H1 (cell line): ENCODE measurements at regions not wholly inside any gene's neighbourhood (a gene's known extent, or its start where the extent isn't known, plus 50 kb on each side); places are given as distances from the start of the nearest gene placed in this dataset.

Experiments used
- CTCF ChIA-PET: fragments of 300-600 bp; sonication (Branson Sonifier 250); formaldehyde crosslinking; loops from one replicate; lab custom pipeline; 2021; ENCODE audit not compliant: partially characterized antibody; lab: Charles Lee
- POLR2A ChIA-PET: fragments of 300-600 bp; sonication (Branson Sonifier 250); formaldehyde crosslinking; loops from one replicate; lab custom pipeline; 2021; ENCODE audit warnings: inconsistent platforms; ENCODE audit not compliant: partially characterized antibody; lab: Charles Lee
- DNase-seq, 2 experiments: peaks; one replicate each; pipeline versions ENCODE4 v3.0.0 to v3.0.0-alpha.2; 2010 to 2022; ENCODE audit warnings: low spot score in 2 of 2, low read depth in 1 of 2, mixed read lengths in 1 of 2
- FAIRE-seq: peaks from 2 replicates; lab custom pipeline; 2011; peaks lifted over from hg19 to GRCh38; lab: Jason Lieb, UNC
- H2AFZ ChIP-seq: 2 replicates; pipeline ENCODE4 v1.8.1; 2012; ENCODE audit warnings: low read length, inconsistent platforms
- H2AK5ac ChIP-seq: 2 replicates; pipeline ENCODE4 v1.6.1; 2013; ENCODE audit warnings: low read depth, low read length
- H2BK120ac ChIP-seq: replicated peaks from 2 replicates; pipeline ENCODE3; 2013; ENCODE audit warnings: low read depth, low read length, inconsistent platforms
- H2BK12ac ChIP-seq: 2 replicates; pipeline ENCODE4 v1.6.1; 2013; ENCODE audit warnings: low read depth, low read length
- H2BK15ac ChIP-seq: 2 replicates; pipeline ENCODE4 v1.6.1; 2013; ENCODE audit warnings: low read length
- H2BK20ac ChIP-seq: 2 replicates; pipeline ENCODE4 v1.6.1; 2013; ENCODE audit warnings: low read length
- H2BK5ac ChIP-seq: 2 replicates; pipeline ENCODE4 v1.6.1; 2013; ENCODE audit warnings: low read depth, low read length
- H3K14ac ChIP-seq: 2 replicates; pipeline ENCODE4 v1.6.1; 2013; ENCODE audit warnings: inconsistent platforms; ENCODE audit not compliant: insufficient read length
- H3K18ac ChIP-seq: 2 replicates; pipeline ENCODE4 v1.6.1; 2013; ENCODE audit warnings: low read length; ENCODE audit errors: extremely low read depth
- H3K23ac ChIP-seq: 2 replicates; pipeline ENCODE4 v1.6.1; 2013; ENCODE audit warnings: inconsistent platforms; ENCODE audit not compliant: insufficient read length
- H3K23me2 ChIP-seq: 2 replicates; pipeline ENCODE4 v1.6.1; 2013; ENCODE audit warnings: low read depth, low read length
- H3K27ac ChIP-seq: 2 replicates; pipeline ENCODE4 v1.6.1; 2011; ENCODE audit warnings: low read depth, low read length, inconsistent platforms
- H3K27me3 ChIP-seq, 4 experiments: replicated peaks in 1 of 4; 1 replicate in 1 of 4; 2 replicates in 3 of 4; pipeline versions ENCODE4 v1.6.1 to v1.8.1; 2011 to 2013; ENCODE audit warnings: low read length in 3 of 4, mild to moderate bottlenecking in 3 of 4, inconsistent platforms in 2 of 4, mixed read lengths in 2 of 4, moderate library complexity in 1 of 4; ENCODE audit not compliant: control insufficient read depth in 3 of 4, insufficient read depth in 3 of 4; ENCODE audit errors: extremely low read depth in 1 of 4
- H3K36me3 ChIP-seq, 4 experiments: 2 replicates each; pipeline versions ENCODE4 v1.6.1 to v1.8.1; 2011 to 2013; ENCODE audit warnings: mild to moderate bottlenecking in 4 of 4, low read length in 3 of 4, moderate library complexity in 2 of 4, control low read depth in 1 of 4, inconsistent platforms in 1 of 4; ENCODE audit not compliant: insufficient read depth in 4 of 4, control insufficient read depth in 2 of 4
- H3K4ac ChIP-seq: replicated peaks from 2 replicates; pipeline ENCODE3; 2013; ENCODE audit warnings: low read length, low read depth, mixed read lengths, inconsistent platforms; ENCODE audit not compliant: insufficient read length
- H3K4me1 ChIP-seq, 4 experiments: replicated peaks in 1 of 4; 1 replicate in 1 of 4; 2 replicates in 3 of 4; pipeline versions ENCODE4 v1.6.1 to v1.8.1; 2011 to 2013; ENCODE audit warnings: low read length in 3 of 4, inconsistent platforms in 2 of 4, mixed read lengths in 1 of 4; ENCODE audit not compliant: insufficient read depth in 4 of 4, control insufficient read depth in 3 of 4
- H3K4me2 ChIP-seq, 2 experiments: 2 replicates each; pipeline versions ENCODE4 v1.6.1 to v1.8.1; 2011 to 2013; ENCODE audit warnings: low read depth in 2 of 2, low read length in 2 of 2, control low read depth in 1 of 2, inconsistent platforms in 1 of 2, mild to moderate bottlenecking in 1 of 2; ENCODE audit not compliant: insufficient read depth in 1 of 2
- H3K4me3 ChIP-seq, 4 experiments: fragments of 200-600, 300-600 bp in 1 of 4; sonication (generic), shearing (Covaris generic), sonication (Bioruptor Twin) in 1 of 4; 2 replicates each; pipeline versions ENCODE4 v1.5.1 to v1.8.1; 2011 to 2016; ENCODE audit warnings: low read length in 4 of 4, low read depth in 3 of 4, control low read depth in 2 of 4, inconsistent platforms in 2 of 4, mild to moderate bottlenecking in 2 of 4, mixed read lengths in 1 of 4, moderate library complexity in 1 of 4; ENCODE audit not compliant: insufficient read depth in 2 of 4; ENCODE audit errors: extremely low read depth in 1 of 4
- H3K56ac ChIP-seq: replicated peaks from 2 replicates; pipeline ENCODE3; 2013; ENCODE audit warnings: low read depth, mild to moderate bottlenecking, mixed read lengths, low read length, inconsistent platforms; ENCODE audit not compliant: insufficient read length
- H3K79me1 ChIP-seq: 2 replicates; pipeline ENCODE4 v1.6.1; 2013; ENCODE audit warnings: low read depth, low read length, control low read depth
- H3K79me2 ChIP-seq, 2 experiments: 2 replicates each; pipeline versions ENCODE4 v1.6.1 to v1.8.1; 2012 to 2013; ENCODE audit warnings: low read length in 2 of 2, mild to moderate bottlenecking in 2 of 2, inconsistent platforms in 1 of 2; ENCODE audit not compliant: insufficient read depth in 2 of 2, control insufficient read depth in 1 of 2
- H3K9ac ChIP-seq, 4 experiments: replicated peaks in 1 of 4; 1 replicate in 1 of 4; 2 replicates in 3 of 4; pipeline versions ENCODE4 v1.6.1 to v1.8.1; 2011 to 2013; ENCODE audit warnings: low read depth in 3 of 4, low read length in 3 of 4, control low read depth in 2 of 4, mild to moderate bottlenecking in 2 of 4, moderate library complexity in 2 of 4, inconsistent platforms in 1 of 4; ENCODE audit errors: extremely low read depth in 1 of 4
- H3K9me3 ChIP-seq, 2 experiments: 2 replicates each; pipeline versions ENCODE4 v1.6.1 to v1.8.1; 2012 to 2013; ENCODE audit warnings: mild to moderate bottlenecking in 2 of 2, moderate library complexity in 2 of 2, control low read depth in 1 of 2, inconsistent platforms in 1 of 2, low read depth in 1 of 2, low read length in 1 of 2, mixed read lengths in 1 of 2; ENCODE audit not compliant: insufficient read depth in 2 of 2
- H4K20me1 ChIP-seq, 2 experiments: replicated peaks in 1 of 2; 2 replicates each; pipeline versions ENCODE3 to v1.8.1; 2011 to 2013; ENCODE audit warnings: inconsistent platforms in 2 of 2, low read length in 2 of 2, mild to moderate bottlenecking in 1 of 2; ENCODE audit not compliant: insufficient read depth in 2 of 2, control insufficient read depth in 1 of 2
- H4K5ac ChIP-seq: 2 replicates; pipeline ENCODE4 v1.6.1; 2013; ENCODE audit warnings: low read length, low read depth, mixed read lengths, inconsistent platforms; ENCODE audit not compliant: insufficient read length
- H4K8ac ChIP-seq: 2 replicates; pipeline ENCODE4 v1.8.0; 2013; ENCODE audit warnings: mild to moderate bottlenecking, moderate library complexity, low read length, inconsistent platforms; ENCODE audit not compliant: insufficient read depth; ENCODE audit errors: extremely low read depth
- H4K91ac ChIP-seq: replicated peaks from 2 replicates; pipeline ENCODE3; 2013; ENCODE audit warnings: low read length, mixed read lengths, inconsistent platforms; ENCODE audit not compliant: insufficient read length
- EP300 ChIP-seq, 2 experiments: IDR thresholded peaks; 1 replicate in 1 of 2; 2 replicates in 1 of 2; pipeline ENCODE4 v1.6.1; 2011 to 2012; ENCODE audit warnings: low read depth in 2 of 2, low read length in 2 of 2, mild to moderate bottlenecking in 2 of 2, borderline replicate concordance in 1 of 2, inconsistent platforms in 1 of 2, moderate library complexity in 1 of 2
- HDAC2 ChIP-seq, 2 experiments: fragments of 300-600 bp in 1 of 2; sonication (generic) in 1 of 2; IDR thresholded peaks; 2 replicates each; pipeline ENCODE4 v1.6.1; 2011 to 2012; ENCODE audit warnings: low read depth in 2 of 2, low read length in 2 of 2, mild to moderate bottlenecking in 2 of 2, moderate library complexity in 2 of 2, borderline replicate concordance in 1 of 2, inconsistent platforms in 1 of 2
- JUN ChIP-seq: IDR thresholded peaks from 2 replicates; pipeline ENCODE4 v1.6.1; 2011; ENCODE audit warnings: low read depth, mild to moderate bottlenecking, improper control_type of control experiment, low read length
- SAP30 ChIP-seq: fragments of 300-600 bp; sonication (generic); IDR thresholded peaks from 2 replicates; pipeline ENCODE4 v1.7.1; 2012; ENCODE audit warnings: low read length, moderate library complexity, mild to moderate bottlenecking, inconsistent platforms; ENCODE audit not compliant: insufficient read depth, insufficient replicate concordance
- SIX5 ChIP-seq: IDR thresholded peaks from 2 replicates; pipeline ENCODE4 v1.6.1; 2011; ENCODE audit warnings: mild to moderate bottlenecking, low read depth, low read length
- SRF ChIP-seq: IDR thresholded peaks from 2 replicates; pipeline ENCODE4 v1.6.1; 2011; ENCODE audit warnings: mild to moderate bottlenecking, low read depth, low read length, moderate library complexity
- SUZ12 ChIP-seq: fragments of 200-600 bp; sonication (generic); IDR thresholded peaks from 2 replicates; pipeline ENCODE4 v1.6.1; 2012; ENCODE audit warnings: mild to moderate bottlenecking, inconsistent platforms, low read length, moderate library complexity, mixed read lengths
- TAF7 ChIP-seq: optimal IDR thresholded peaks from 2 replicates; pipeline ENCODE3; 2011; ENCODE audit warnings: low read depth, mild to moderate bottlenecking, inconsistent platforms, low read length, moderate library complexity, borderline replicate concordance
- WGBS, 2 experiments: shearing (Covaris generic) in 1 of 2; methylation state at CpG; one replicate each; pipeline versions ENCODE4 v1.1.6 to v1.1.7; 2013 to 2015; ENCODE audit warnings: low lambda C conversion rate in 2 of 2, mixed read lengths in 2 of 2, inconsistent platforms in 1 of 2, low coverage in 1 of 2, missing lambda C conversion rate in 1 of 2; ENCODE audit not compliant: insufficient replicate concordance in 2 of 2, insufficient coverage in 1 of 2, insufficient read length in 1 of 2; ENCODE audit errors: extremely low coverage in 1 of 2, missing lambda C conversion rate in 1 of 2; 5-methylcytosine and 5-hydroxymethylcytosine counted together
- TF ChIP-seq, protein P1 (sequence below): IDR thresholded peaks from 2 replicates; pipeline ENCODE4 v1.6.1; 2012; ENCODE audit warnings: inconsistent platforms

GRCh38 chr14:101461891-101462290 is 99.4 kb upstream of the DIO3 start:
- H3K4me2 ChIP-seq, result no peak overlapping the region
- H3K18ac ChIP-seq, result no peak overlapping the region
- peaks cover 2 to 5% of the 10 kb centered on the region in 2 experiments for H4K20me1 ChIP-seq
- H2AK5ac ChIP-seq, result no peak overlapping the region
- H2BK5ac ChIP-seq, result no peak overlapping the region
- H3K36me3 ChIP-seq, result peaks cover 0 to 14% (median 0%) of the 10 kb centered on the region in 4 experiments; a peak in 1 of 8 replicates
- no peak overlapping the region for H4K5ac ChIP-seq
- no peaks in the 10 kb centered on the region for H3K9me3 ChIP-seq
- H3K23me2 ChIP-seq, result peaks cover 9% of the 10 kb centered on the region; the same call in 1 of the 2 replicates
- no peak overlapping the region for H3K56ac ChIP-seq
- H3K23ac ChIP-seq, result no peak overlapping the region
- FAIRE-seq (no peak), DNase-seq (no peak)
- no peak overlapping the region for H3K4ac ChIP-seq
- no peak overlapping the region for H3K14ac ChIP-seq
- H3K27ac ChIP-seq, result no peak overlapping the region
- H2BK120ac ChIP-seq, result no peak overlapping the region
- no peak overlapping the region for H4K91ac ChIP-seq
- no peak overlapping the region for H3K4me3 ChIP-seq
- H2AFZ ChIP-seq, result no peak overlapping the region
- H2BK12ac ChIP-seq, result no peak overlapping the region
- no peaks in the 10 kb centered on the region for H3K79me2 ChIP-seq
- no peak overlapping the region for H4K8ac ChIP-seq
- H3K4me1 ChIP-seq, result peaks cover 0 to 1% (median 0%) of the 10 kb centered on the region in 4 experiments; a peak in 1 of 7 replicates
- H2BK15ac ChIP-seq, result no peak overlapping the region
- H3K27me3 ChIP-seq, result peaks cover 33 to 52% (median 44%) of the 10 kb centered on the region in 4 experiments
- CTCF ChIA-PET, result interaction anchor here (2.2 kb wide), 1 partner anchor 166 kb away, joined by 8 read pairs; no protein-coding TSS in a partner anchor
- no peak overlapping the region for H3K9ac ChIP-seq
- POLR2A ChIA-PET, result no interaction called here
- H2BK20ac ChIP-seq, result no peak overlapping the region
- TF ChIP-seq HDAC2 (IDR thresholded peaks at IDR 0.05; ENCODE audit: borderline replicate concordance in 1 of 2, low read depth in 2 of 2, low read length in 2 of 2), result no peak
- no peak for TF ChIP-seq SAP30
- no peak for TF ChIP-seq EP300 (IDR thresholded peaks at IDR 0.05; ENCODE audit: borderline replicate concordance in 1 of 2, low read depth in 2 of 2, low read length in 2 of 2)
- TF ChIP-seq SUZ12, result no peak
- no peak for TF ChIP-seq JUN
- TF ChIP-seq SIX5, result no peak
- TF ChIP-seq, protein P1, sequence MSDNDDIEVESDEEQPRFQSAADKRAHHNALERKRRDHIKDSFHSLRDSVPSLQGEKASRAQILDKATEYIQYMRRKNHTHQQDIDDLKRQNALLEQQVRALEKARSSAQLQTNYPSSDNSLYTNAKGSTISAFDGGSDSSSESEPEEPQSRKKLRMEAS, result no peak
- TF ChIP-seq TAF7, result no peak
- TF ChIP-seq SRF, result no peak
- H3K79me1 ChIP-seq, result no peaks in the 10 kb centered on the region
- WGBS, 2 experiments, result 97% methylated on average over 8 of the region's 8 CpGs; no CpG with 5 or more reads in 1 of the 2 experiments
